Rectal smooth muscle tissue (tissue), 1 donor: ENCODE measurements at regions not wholly inside any gene's neighbourhood (a gene's known extent, or its start where the extent isn't known, plus 50 kb on each side); places are given as distances from the start of the nearest gene placed in this dataset.

Experiments used
- H3K27ac ChIP-seq: one replicate; pipeline ENCODE4 v1.7.0; 2013; ENCODE audit warnings: low read depth, low read length, inconsistent platforms
- H3K27me3 ChIP-seq: one replicate; pipeline ENCODE4 v1.7.0; 2013; ENCODE audit warnings: low read length; ENCODE audit not compliant: control insufficient read depth, insufficient read depth
- H3K36me3 ChIP-seq: one replicate; pipeline ENCODE4 v1.7.0; 2013; ENCODE audit warnings: low read length; ENCODE audit not compliant: control insufficient read depth, insufficient read depth
- H3K4me1 ChIP-seq: one replicate; pipeline ENCODE4 v1.7.0; 2013; ENCODE audit warnings: low read length; ENCODE audit not compliant: control insufficient read depth, insufficient read depth
- H3K4me3 ChIP-seq: one replicate; pipeline ENCODE4 v1.7.0; 2013; ENCODE audit warnings: low read length
- H3K9ac ChIP-seq: one replicate; pipeline ENCODE4 v1.7.0; 2013; ENCODE audit warnings: low read length

- Histone ChIP-seq H3K27me3 (no peaks in the 10 kb centered on the region), H3K9ac (no peak overlapping the region), H3K4me1 (no peaks in the 10 kb centered on the region), H3K4me3 (no peak overlapping the region), H3K36me3 (no peaks in the 10 kb centered on the region), H3K27ac (no peak overlapping the region)
Observed at GRCh38 chr1:222373831-222374602, 173.9 kb downstream of the HHIPL2 start.

- Histone ChIP-seq H3K36me3 (no peaks in the 10 kb centered on the region), H3K4me3 (no peak overlapping the region), H3K9ac (no peak overlapping the region), H3K27me3 (no peaks in the 10 kb centered on the region), H3K4me1 (no peaks in the 10 kb centered on the region), H3K27ac (no peak overlapping the region)
Observed at GRCh38 chr1:222373216-222373615, 174.7 kb downstream of the HHIPL2 start.

GRCh38 chr1:222372221-222372620 lies 175.7 kb downstream of the HHIPL2 start:
- Histone ChIP-seq H3K4me3 (no peak overlapping the region), H3K4me1 (no peaks in the 10 kb centered on the region), H3K27me3 (no peaks in the 10 kb centered on the region), H3K9ac (no peak overlapping the region), H3K27ac (no peak overlapping the region), H3K36me3 (no peaks in the 10 kb centered on the region)

GRCh38 chr1:222370913-222371675 lies 176.8 kb downstream of the HHIPL2 start:
- Histone ChIP-seq H3K27ac (no peak overlapping the region), H3K36me3 (no peaks in the 10 kb centered on the region), H3K4me3 (no peak overlapping the region), H3K9ac (no peak overlapping the region), H3K27me3 (no peaks in the 10 kb centered on the region), H3K4me1 (no peaks in the 10 kb centered on the region)

GRCh38 chr1:222370081-222370912 lies 177.6 kb downstream of the HHIPL2 start:
- Histone ChIP-seq H3K36me3 (no peaks in the 10 kb centered on the region), H3K9ac (no peak overlapping the region), H3K4me3 (no peak overlapping the region), H3K27ac (no peak overlapping the region), H3K4me1 (no peaks in the 10 kb centered on the region), H3K27me3 (no peaks in the 10 kb centered on the region)

- Histone ChIP-seq H3K4me3 (no peak overlapping the region), H3K36me3 (no peaks in the 10 kb centered on the region), H3K4me1 (no peaks in the 10 kb centered on the region), H3K9ac (no peak overlapping the region), H3K27ac (no peak overlapping the region), H3K27me3 (no peaks in the 10 kb centered on the region)
Observed at GRCh38 chr1:222369148-222369547, 178.8 kb downstream of the HHIPL2 start.

GRCh38 chr1:222358100-222358499 lies 189.8 kb downstream of the HHIPL2 start:
- Histone ChIP-seq H3K36me3 (no peaks in the 10 kb centered on the region), H3K4me1 (no peaks in the 10 kb centered on the region), H3K27ac (no peak overlapping the region), H3K27me3 (no peaks in the 10 kb centered on the region), H3K9ac (no peak overlapping the region), H3K4me3 (no peak overlapping the region)

- Histone ChIP-seq H3K4me3 (no peak overlapping the region), H3K9ac (no peak overlapping the region), H3K36me3 (no peaks in the 10 kb centered on the region), H3K27me3 (no peaks in the 10 kb centered on the region), H3K4me1 (no peaks in the 10 kb centered on the region), H3K27ac (no peak overlapping the region)
Observed at GRCh38 chr1:222357252-222357651, 190.7 kb downstream of the HHIPL2 start.

- no peaks in the 10 kb centered on the region for H3K4me1 ChIP-seq
- H3K27me3 ChIP-seq: no peaks in the 10 kb centered on the region
- no peaks in the 10 kb centered on the region for H3K36me3 ChIP-seq
Observed at GRCh38 chr1:222347627-222348026, 200.3 kb downstream of the HHIPL2 start.

GRCh38 chr1:222346955-222347354 lies 200.9 kb downstream of the HHIPL2 start:
- no peaks in the 10 kb centered on the region for H3K27me3 ChIP-seq
- no peaks in the 10 kb centered on the region for H3K36me3 ChIP-seq
- no peaks in the 10 kb centered on the region for H3K4me1 ChIP-seq
- no peak overlapping the region for H3K9ac ChIP-seq
- H3K4me3 ChIP-seq: no peak overlapping the region
- H3K27ac ChIP-seq: no peak overlapping the region

More at GRCh38 chr1:222347627-222348026, 200.3 kb downstream of the HHIPL2 start:
- H3K27ac ChIP-seq: no peak overlapping the region
- no peak overlapping the region for H3K9ac ChIP-seq
- H3K4me3 ChIP-seq: no peak overlapping the region

GRCh38 chr1:222339376-222339947 lies 208.4 kb downstream of the HHIPL2 start:
- H3K27ac ChIP-seq: no peak overlapping the region
- H3K36me3 ChIP-seq: no peaks in the 10 kb centered on the region
- no peak overlapping the region for H3K4me3 ChIP-seq
- no peak overlapping the region for H3K9ac ChIP-seq
- no peaks in the 10 kb centered on the region for H3K27me3 ChIP-seq
- no peaks in the 10 kb centered on the region for H3K4me1 ChIP-seq

GRCh38 chr1:222335586-222335985 lies 212.3 kb downstream of the HHIPL2 start:
- H3K4me1 ChIP-seq: no peaks in the 10 kb centered on the region

More at GRCh38 chr1:222335586-222335985, 212.3 kb downstream of the HHIPL2 start:
- Histone ChIP-seq H3K27me3 (no peaks in the 10 kb centered on the region), H3K9ac (no peak overlapping the region), H3K4me3 (no peak overlapping the region), H3K36me3 (no peaks in the 10 kb centered on the region), H3K27ac (no peak overlapping the region)
